ENCODE measurements at regions not wholly inside any gene's neighbourhood (a gene's known extent, or its start where the extent isn't known, plus 50 kb on each side); places are given as distances from the start of the nearest gene placed in this dataset.

DNA sequence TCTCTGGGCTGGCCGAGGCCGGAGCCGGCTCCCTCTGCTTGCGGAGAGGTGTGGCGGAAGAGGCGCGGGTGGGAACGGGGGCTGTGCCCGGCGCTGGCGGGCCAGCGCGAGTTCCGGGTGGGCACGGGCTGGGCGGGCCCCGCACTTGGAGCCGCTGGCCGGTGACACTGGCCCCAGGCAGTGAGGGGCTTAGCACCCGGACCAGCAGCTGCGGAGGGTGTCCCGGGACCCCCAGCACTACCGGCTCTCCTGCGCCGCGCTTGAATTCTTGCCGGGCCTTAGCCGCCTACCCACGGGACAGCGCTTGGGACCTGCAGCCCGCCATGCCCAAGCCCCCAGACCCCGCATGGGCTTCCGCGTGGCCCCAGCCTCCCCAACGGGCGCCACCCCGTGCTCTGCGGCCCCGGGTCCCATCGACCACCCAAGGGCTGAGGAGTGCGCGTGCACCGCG lies 736.3 kb upstream of the ARRDC4 start:
- TF ChIP-seq CTCF (IDR thresholded peaks at IDR 0.05; ENCODE audit: borderline replicate concordance, insufficient read depth, low read depth, low read length) = no peak
- H3K4me3 ChIP-seq (ENCODE audit: low read depth, low read length) = no peak overlapping the region

GRCh38 chr15:97234851-97235610 lies 725.5 kb upstream of the ARRDC4 start:
- no peak overlapping the region for H3K4me3 ChIP-seq (ENCODE audit: low read depth, low read length)

GRCh38 chr15:97235611-97235985 lies 724.9 kb upstream of the ARRDC4 start:
- no peak overlapping the region for H3K4me3 ChIP-seq (ENCODE audit: low read depth, low read length)
- TF ChIP-seq CTCF (IDR thresholded peaks at IDR 0.05; ENCODE audit: borderline replicate concordance, insufficient read depth, low read depth, low read length) = no peak

More at GRCh38 chr15:97234851-97235610, 725.5 kb upstream of the ARRDC4 start:
- TF ChIP-seq CTCF (IDR thresholded peaks at IDR 0.05; ENCODE audit: borderline replicate concordance, insufficient read depth, low read depth, low read length) = peak; percentile 68

DNA sequence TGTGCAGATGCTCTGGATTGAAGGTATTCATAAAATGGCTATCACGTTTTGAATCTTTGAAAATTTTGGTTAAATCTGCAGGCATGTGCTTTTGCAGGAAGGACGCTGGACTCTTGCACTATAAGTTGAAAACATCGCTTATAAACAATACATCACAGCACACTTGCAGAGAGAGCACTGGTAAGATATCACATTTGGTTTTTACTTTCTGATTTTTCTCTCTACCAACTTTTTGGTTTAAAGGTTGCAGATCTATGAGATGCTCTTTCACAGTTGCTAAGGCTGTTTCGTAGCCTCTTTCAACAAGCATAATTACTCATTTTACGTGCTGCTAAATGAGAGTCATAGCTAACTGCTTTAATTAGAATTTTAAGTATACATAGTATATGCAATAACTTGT lies 724.4 kb upstream of the ARRDC4 start:
- H3K4me3 ChIP-seq (ENCODE audit: low read depth, low read length) = no peak overlapping the region
- TF ChIP-seq CTCF (IDR thresholded peaks at IDR 0.05; ENCODE audit: borderline replicate concordance, insufficient read depth, low read depth, low read length) = no peak

GRCh38 chr15:97237160-97237559 lies 723.3 kb upstream of the ARRDC4 start:
- no peak for TF ChIP-seq CTCF (IDR thresholded peaks at IDR 0.05; ENCODE audit: borderline replicate concordance, insufficient read depth, low read depth, low read length)
- H3K4me3 ChIP-seq (ENCODE audit: low read depth, low read length) = no peak overlapping the region

DNA sequence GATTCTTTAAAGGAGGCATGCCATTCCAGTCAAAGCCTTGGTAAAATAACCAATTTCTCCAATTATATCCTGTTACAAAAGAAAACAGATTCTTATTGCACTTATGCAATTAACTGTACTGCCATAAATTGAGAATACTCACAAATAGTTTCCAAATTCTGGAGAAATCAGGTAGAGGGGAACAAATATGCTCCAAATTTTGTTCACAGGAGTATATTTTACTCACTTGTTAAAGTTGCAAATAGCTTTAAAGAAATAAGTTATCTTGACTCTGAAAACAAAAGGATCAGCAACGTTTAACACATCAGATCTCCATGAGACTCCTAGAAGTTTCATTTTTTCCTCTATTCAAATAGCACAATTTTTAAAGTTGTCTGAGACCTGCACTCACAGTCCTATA lies 712.1 kb upstream of the ARRDC4 start:
- no peak for TF ChIP-seq CTCF (IDR thresholded peaks at IDR 0.05; ENCODE audit: borderline replicate concordance, insufficient read depth, low read depth, low read length)

GRCh38 chr15:97259943-97260342 lies 700.6 kb upstream of the ARRDC4 start:
- no peak for TF ChIP-seq CTCF (IDR thresholded peaks at IDR 0.05; ENCODE audit: borderline replicate concordance, insufficient read depth, low read depth, low read length)

More for the DNA sequence above, 712.1 kb upstream of the ARRDC4 start:
- no peak overlapping the region for H3K4me3 ChIP-seq (ENCODE audit: low read depth, low read length)

More at GRCh38 chr15:97259943-97260342, 700.6 kb upstream of the ARRDC4 start:
- H3K4me3 ChIP-seq (ENCODE audit: low read depth, low read length) = no peak overlapping the region
